Calu3 (cell line): ENCODE measurements at regions not wholly inside any gene's neighbourhood (a gene's known extent, or its start where the extent isn't known, plus 50 kb on each side); places are given as distances from the start of the nearest gene placed in this dataset.

Experiments used
- BruUV-seq: library from RNA; stranded (reverse); fragments of 400-500 nt; replicated peaks from 2 replicates; lab custom pipeline; 2021; lab: Mats Ljungman, UMichigan
- CTCF ChIA-PET: fragments of 300-600 bp; sonication (Branson Sonifier 250); formaldehyde crosslinking; loops from one replicate; lab custom pipeline; 2022; ENCODE audit warnings: antibody characterized with exemption; lab: Charles Lee
- DNase-seq: peaks from one replicate; pipeline ENCODE4 v3.0.0; 2022
- H3K27ac Mint-ChIP-seq: one replicate; pipeline ENCODE4 v1.8.0; 2022; ENCODE audit warnings: mixed read lengths; ENCODE audit not compliant: unreplicated experiment
- H3K27me3 Mint-ChIP-seq: one replicate; pipeline ENCODE4 v1.8.0; 2022; ENCODE audit warnings: mixed read lengths; ENCODE audit not compliant: unreplicated experiment
- H3K36me3 Mint-ChIP-seq: one replicate; pipeline ENCODE4 v1.8.0; 2022; ENCODE audit warnings: mild to moderate bottlenecking, moderate library complexity, mixed read lengths; ENCODE audit not compliant: insufficient read depth, unreplicated experiment
- H3K4me1 Mint-ChIP-seq: one replicate; pipeline ENCODE4 v1.8.0; 2022; ENCODE audit warnings: mild to moderate bottlenecking, low read depth, mixed read lengths; ENCODE audit not compliant: unreplicated experiment
- H3K4me3 Mint-ChIP-seq: one replicate; pipeline ENCODE4 v1.8.0; 2022; ENCODE audit warnings: mild to moderate bottlenecking, low read depth, moderate library complexity, mixed read lengths; ENCODE audit not compliant: unreplicated experiment
- H3K9me3 Mint-ChIP-seq: one replicate; pipeline ENCODE4 v1.8.0; 2022; ENCODE audit warnings: low read depth, mixed read lengths; ENCODE audit not compliant: unreplicated experiment
- intact Hi-C: fragments of 100-400 bp; cut with micrococcal nuclease; formaldehyde crosslinking; loops from one replicate; pipeline ENCODE4 v1.10.0; 2022; ENCODE audit not compliant: unreplicated experiment
- TF ChIP-seq, protein P1 (sequence below): fragments of 200-600 bp; IDR thresholded peaks from one replicate; pipeline ENCODE4 v1.8.0; 2022; ENCODE audit warnings: antibody characterized with exemption; ENCODE audit not compliant: unreplicated experiment

DNA sequence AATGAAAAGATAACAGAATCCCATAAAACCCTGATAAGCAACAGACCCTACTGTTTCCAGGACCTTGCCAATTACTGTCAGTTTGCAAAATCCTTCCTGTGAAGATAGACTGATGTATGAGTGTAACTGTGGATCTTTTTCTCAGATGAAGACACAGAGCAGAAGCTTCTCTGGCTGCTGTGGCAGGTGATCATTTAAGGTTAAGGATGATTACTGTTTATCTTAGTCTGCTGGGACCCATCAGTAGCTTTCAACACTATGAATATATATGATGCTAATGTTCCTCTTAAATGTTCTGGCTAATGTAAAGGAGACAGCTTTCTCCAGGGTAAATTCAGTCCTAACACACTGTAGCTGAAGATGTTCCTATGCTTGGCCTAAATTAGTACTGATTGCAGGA is 56.0 kb upstream of the CTTNBP2 start:
- H3K36me3 Mint-ChIP-seq, result no peaks in the 10 kb centered on the region
- CTCF ChIA-PET, result interaction anchor here (1.3 kb wide), 1 partner anchor 17 kb away, joined by 3 read pairs; no protein-coding TSS in a partner anchor
- no peak overlapping the region for H3K4me3 Mint-ChIP-seq
- TF ChIP-seq, protein P1, sequence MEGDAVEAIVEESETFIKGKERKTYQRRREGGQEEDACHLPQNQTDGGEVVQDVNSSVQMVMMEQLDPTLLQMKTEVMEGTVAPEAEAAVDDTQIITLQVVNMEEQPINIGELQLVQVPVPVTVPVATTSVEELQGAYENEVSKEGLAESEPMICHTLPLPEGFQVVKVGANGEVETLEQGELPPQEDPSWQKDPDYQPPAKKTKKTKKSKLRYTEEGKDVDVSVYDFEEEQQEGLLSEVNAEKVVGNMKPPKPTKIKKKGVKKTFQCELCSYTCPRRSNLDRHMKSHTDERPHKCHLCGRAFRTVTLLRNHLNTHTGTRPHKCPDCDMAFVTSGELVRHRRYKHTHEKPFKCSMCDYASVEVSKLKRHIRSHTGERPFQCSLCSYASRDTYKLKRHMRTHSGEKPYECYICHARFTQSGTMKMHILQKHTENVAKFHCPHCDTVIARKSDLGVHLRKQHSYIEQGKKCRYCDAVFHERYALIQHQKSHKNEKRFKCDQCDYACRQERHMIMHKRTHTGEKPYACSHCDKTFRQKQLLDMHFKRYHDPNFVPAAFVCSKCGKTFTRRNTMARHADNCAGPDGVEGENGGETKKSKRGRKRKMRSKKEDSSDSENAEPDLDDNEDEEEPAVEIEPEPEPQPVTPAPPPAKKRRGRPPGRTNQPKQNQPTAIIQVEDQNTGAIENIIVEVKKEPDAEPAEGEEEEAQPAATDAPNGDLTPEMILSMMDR, result no peak
- no TSS peak for BruUV-seq
- peaks cover 40% of the 10 kb centered on the region for H3K4me1 Mint-ChIP-seq
- H3K27ac Mint-ChIP-seq, result no peak overlapping the region
- intact Hi-C loops, result no loop called here
- DNase-seq, result no peak
- peaks cover 10% of the 10 kb centered on the region for H3K9me3 Mint-ChIP-seq
- no peaks in the 10 kb centered on the region for H3K27me3 Mint-ChIP-seq

DNA sequence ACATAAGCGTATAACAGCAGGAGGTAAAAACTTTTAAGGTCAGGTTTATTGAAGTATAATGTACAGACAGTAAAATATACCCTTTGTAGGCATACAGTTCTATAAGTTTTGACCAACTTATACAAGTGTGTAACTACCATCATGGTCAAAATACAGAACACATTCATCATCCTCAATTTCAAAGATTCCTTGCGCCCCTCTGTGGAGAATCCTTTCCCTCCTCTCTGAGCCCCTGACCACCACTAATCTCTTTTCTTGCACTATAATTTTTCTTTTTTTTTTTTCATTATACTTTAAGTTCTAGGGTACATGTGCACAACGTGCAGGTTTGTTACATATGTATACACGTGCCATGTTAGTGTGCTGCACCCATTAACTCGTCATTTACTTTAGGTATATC is 58.1 kb upstream of the CTTNBP2 start:
- TF ChIP-seq, protein P1, result no peak
- Mint-ChIP-seq H3K27me3 (no peaks in the 10 kb centered on the region), H3K9me3 (peaks cover 10% of the 10 kb centered on the region), H3K27ac (no peak overlapping the region), H3K4me1 (peaks cover 40% of the 10 kb centered on the region), H3K4me3 (no peak overlapping the region), H3K36me3 (no peaks in the 10 kb centered on the region)
- CTCF ChIA-PET, result no interaction called here
- DNase-seq, result no peak
- intact Hi-C loops, result no loop called here
- BruUV-seq, result no TSS peak

DNA sequence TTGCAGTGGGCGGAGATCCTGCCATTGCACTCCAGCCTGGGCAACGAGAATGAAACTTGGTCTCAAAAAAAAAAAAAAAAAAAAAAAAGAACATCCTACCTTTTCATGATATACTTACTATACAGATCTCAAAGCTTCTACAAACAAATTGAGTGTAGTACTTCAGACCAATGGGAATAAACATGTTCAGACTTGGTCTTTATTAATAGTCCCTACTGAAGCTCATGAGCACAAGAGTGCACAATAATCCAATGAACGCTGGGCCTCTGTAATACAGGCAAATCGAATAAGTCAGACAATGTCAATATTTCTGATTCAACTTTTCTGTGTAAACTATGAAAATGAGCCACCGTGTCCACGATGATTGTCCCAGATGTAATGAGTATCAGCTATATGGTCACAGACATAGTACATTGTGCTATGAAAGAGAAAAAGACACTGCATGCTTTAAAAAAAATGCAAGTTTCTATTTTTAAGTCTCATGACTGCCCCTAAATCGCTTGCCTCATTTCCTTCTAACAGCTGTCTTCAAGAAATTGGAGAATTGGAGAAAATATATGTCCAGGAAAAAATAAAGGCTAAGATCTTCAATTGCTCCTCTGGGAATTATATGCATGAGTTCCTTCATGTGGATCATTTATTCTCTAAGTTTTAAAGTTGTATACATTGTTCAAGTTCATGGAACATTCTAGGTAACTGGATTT is 64.0 kb upstream of the CTTNBP2 start:
- CTCF ChIA-PET, result interaction anchor here (0.7 to 1.9 kb wide), 6 partner anchors 9 to 457 kb away, joined by 3 to 12 read pairs (median 4); partner anchors contain the start of gene CFTR
- Mint-ChIP-seq H3K27ac (no peak overlapping the region), H3K4me1 (peaks cover 32% of the 10 kb centered on the region), H3K9me3 (peaks cover 11% of the 10 kb centered on the region), H3K36me3 (peaks cover 5% of the 10 kb centered on the region), H3K27me3 (no peaks in the 10 kb centered on the region), H3K4me3 (no peak overlapping the region)
- intact Hi-C loops, result no loop called here
- DNase-seq, result no peak
- no TSS peak for BruUV-seq
- TF ChIP-seq, protein P1, result no peak

DNA sequence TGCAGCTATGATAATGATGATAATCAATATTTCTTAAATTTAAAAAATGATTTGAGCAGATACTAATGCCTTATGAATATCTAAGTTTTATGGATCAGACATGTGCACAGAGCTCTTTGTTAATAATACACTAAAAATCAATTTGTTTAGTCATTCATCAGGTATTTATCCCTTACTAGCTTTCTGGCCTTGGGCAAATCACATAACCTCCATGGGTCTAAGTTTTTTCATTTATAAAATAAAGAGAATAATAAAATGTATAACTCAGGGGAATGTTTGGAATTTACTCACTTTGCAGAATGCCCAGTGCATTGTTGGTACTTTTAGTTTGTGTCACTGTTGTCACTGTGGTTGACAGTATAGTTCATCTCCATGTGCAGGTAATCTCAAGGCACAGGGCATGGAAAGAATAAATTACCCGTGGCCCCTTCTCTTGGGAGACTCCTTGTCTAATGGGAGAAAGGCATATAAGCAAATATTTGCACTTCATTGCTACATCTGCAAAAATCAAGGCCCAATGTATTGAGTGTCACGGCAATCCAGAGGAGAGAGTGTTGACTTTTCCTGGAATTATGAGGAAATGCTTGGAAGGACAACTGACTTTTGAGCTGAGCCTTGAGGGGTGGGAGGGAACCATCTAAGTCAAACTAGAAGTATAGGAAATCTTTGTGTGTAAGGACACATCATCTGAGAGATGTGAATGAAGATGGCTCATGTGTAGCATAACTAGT is 64.7 kb upstream of the CTTNBP2 start:
- Mint-ChIP-seq H3K9me3 (peaks cover 9% of the 10 kb centered on the region), H3K36me3 (peaks cover 5% of the 10 kb centered on the region), H3K27me3 (no peaks in the 10 kb centered on the region), H3K4me3 (peak overlapping the region; percentile 20), H3K27ac (peak overlapping the region; percentile 66), H3K4me1 (peaks cover 32% of the 10 kb centered on the region)
- TF ChIP-seq, protein P1, result no peak
- no peak for DNase-seq
- intact Hi-C loops, result no loop called here
- CTCF ChIA-PET, result interaction anchor here (0.6 to 1.9 kb wide), 6 partner anchors 8 to 214 kb away, joined by 3 to 12 read pairs (median 4); no protein-coding TSS in a partner anchor
- no TSS peak for BruUV-seq
